IMR-90 (cell line): ENCODE measurements at regions not wholly inside any gene's neighbourhood (a gene's known extent, or its start where the extent isn't known, plus 50 kb on each side); places are given as distances from the start of the nearest gene placed in this dataset.

Experiments
- BHLHE40 ChIP-seq: fragments of 150-350 bp; IDR thresholded peaks from 2 replicates; pipeline ENCODE4 v1.6.1; 2016; ENCODE audit warnings: mild to moderate bottlenecking, low read depth, low read length
- CEBPB ChIP-seq: IDR thresholded peaks from 2 replicates; pipeline ENCODE4 v1.6.1; 2012; ENCODE audit warnings: low read depth, low read length, improper control_type of control experiment
- CHD1 ChIP-seq: IDR thresholded peaks from 2 replicates; pipeline ENCODE4 v1.6.1; 2012; ENCODE audit warnings: low read depth, low read length, improper control_type of control experiment
- FOS ChIP-seq: fragments of 150-350 bp; IDR thresholded peaks from 2 replicates; pipeline ENCODE4 v1.6.1; 2016; ENCODE audit warnings: low read depth, low read length
- MAFK ChIP-seq: IDR thresholded peaks from 2 replicates; pipeline ENCODE4 v1.6.1; 2012; ENCODE audit warnings: low read depth, low read length, improper control_type of control experiment
- POLR2A ChIP-seq: IDR thresholded peaks from 2 replicates; pipeline ENCODE4 v1.6.1; 2012; ENCODE audit warnings: mild to moderate bottlenecking, low read depth, low read length
- RAD21 ChIP-seq: IDR thresholded peaks from 2 replicates; pipeline ENCODE4 v1.6.1; 2012; ENCODE audit warnings: low read length, improper control_type of control experiment
- SMC3 ChIP-seq: fragments of 150-350 bp; IDR thresholded peaks from 2 replicates; pipeline ENCODE4 v1.6.1; 2016; ENCODE audit warnings: low read depth, mild to moderate bottlenecking, antibody characterized with exemption, low read length, moderate library complexity
- TF ChIP-seq, protein P1 (sequence below): conservative IDR thresholded peaks from 2 replicates; pipeline ENCODE4 v1.5.1; 2012; ENCODE audit warnings: mild to moderate bottlenecking, low read depth, low read length, improper control_type of control experiment
- TF ChIP-seq, protein P2 (sequence below): fragments of 150-350 bp; IDR thresholded peaks from 2 replicates; pipeline ENCODE4 v1.6.1; 2017; ENCODE audit warnings: mild to moderate bottlenecking, antibody characterized with exemption, low read length, low read depth
- TF ChIP-seq, protein P3 (sequence below): fragments of 150-350 bp; IDR thresholded peaks from 2 replicates; pipeline ENCODE4 v1.6.1; 2016; ENCODE audit warnings: low read depth, mild to moderate bottlenecking, low read length, moderate library complexity, borderline replicate concordance

DNA sequence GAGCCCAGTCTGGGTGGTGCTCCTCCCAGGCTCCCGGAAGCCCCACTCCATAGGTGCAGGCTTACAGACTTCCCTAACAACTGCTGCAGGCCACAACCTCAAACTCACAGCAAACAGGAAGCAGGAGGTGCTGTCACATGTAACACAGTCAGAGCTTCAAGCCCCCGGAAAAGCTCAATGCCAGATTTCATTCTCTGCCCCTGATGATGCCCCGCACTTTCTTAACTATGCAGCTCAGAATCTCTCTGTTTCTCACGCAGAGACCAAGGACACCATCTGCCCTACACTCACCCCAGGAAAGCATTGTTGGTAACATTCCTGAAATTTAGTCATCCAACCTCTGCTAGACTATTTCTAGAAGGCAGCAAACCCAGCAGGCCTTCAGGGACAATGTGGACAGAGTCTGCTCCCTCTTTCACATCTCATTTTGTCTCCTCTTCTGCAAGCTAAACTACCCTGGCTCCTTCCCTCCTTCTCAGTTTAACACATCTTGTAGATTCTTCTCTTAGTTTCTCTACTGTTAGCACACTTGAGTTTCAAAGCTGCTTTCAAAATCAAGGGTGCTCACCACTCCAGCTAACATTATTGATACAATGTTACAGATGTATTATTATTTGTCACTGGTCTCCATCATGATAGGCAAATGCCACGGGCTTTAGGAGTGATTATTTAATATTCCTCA, 162.5 kb downstream of the KCTD12 start:
- TF ChIP-seq BHLHE40, result peak; percentile 13; the same call in 1 of the 2 replicates
- TF ChIP-seq POLR2A, result no peak
- TF ChIP-seq, protein P1, sequence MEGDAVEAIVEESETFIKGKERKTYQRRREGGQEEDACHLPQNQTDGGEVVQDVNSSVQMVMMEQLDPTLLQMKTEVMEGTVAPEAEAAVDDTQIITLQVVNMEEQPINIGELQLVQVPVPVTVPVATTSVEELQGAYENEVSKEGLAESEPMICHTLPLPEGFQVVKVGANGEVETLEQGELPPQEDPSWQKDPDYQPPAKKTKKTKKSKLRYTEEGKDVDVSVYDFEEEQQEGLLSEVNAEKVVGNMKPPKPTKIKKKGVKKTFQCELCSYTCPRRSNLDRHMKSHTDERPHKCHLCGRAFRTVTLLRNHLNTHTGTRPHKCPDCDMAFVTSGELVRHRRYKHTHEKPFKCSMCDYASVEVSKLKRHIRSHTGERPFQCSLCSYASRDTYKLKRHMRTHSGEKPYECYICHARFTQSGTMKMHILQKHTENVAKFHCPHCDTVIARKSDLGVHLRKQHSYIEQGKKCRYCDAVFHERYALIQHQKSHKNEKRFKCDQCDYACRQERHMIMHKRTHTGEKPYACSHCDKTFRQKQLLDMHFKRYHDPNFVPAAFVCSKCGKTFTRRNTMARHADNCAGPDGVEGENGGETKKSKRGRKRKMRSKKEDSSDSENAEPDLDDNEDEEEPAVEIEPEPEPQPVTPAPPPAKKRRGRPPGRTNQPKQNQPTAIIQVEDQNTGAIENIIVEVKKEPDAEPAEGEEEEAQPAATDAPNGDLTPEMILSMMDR, result no peak
- TF ChIP-seq FOS, result no peak
- no peak for TF ChIP-seq CEBPB
- peak; percentile 17; the same call in 1 of the 2 replicates for TF ChIP-seq SMC3
- no peak for TF ChIP-seq MAFK
- TF ChIP-seq, protein P2, sequence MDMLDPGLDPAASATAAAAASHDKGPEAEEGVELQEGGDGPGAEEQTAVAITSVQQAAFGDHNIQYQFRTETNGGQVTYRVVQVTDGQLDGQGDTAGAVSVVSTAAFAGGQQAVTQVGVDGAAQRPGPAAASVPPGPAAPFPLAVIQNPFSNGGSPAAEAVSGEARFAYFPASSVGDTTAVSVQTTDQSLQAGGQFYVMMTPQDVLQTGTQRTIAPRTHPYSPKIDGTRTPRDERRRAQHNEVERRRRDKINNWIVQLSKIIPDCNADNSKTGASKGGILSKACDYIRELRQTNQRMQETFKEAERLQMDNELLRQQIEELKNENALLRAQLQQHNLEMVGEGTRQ, result no peak; the same call in 1 of the 2 replicates
- TF ChIP-seq CHD1, result no peak
- TF ChIP-seq RAD21, result no peak
- TF ChIP-seq, protein P3, sequence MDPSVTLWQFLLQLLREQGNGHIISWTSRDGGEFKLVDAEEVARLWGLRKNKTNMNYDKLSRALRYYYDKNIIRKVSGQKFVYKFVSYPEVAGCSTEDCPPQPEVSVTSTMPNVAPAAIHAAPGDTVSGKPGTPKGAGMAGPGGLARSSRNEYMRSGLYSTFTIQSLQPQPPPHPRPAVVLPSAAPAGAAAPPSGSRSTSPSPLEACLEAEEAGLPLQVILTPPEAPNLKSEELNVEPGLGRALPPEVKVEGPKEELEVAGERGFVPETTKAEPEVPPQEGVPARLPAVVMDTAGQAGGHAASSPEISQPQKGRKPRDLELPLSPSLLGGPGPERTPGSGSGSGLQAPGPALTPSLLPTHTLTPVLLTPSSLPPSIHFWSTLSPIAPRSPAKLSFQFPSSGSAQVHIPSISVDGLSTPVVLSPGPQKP, result no peak
